ENCODE measurements at regions not wholly inside any gene's neighbourhood (a gene's known extent, or its start where the extent isn't known, plus 50 kb on each side); places are given as distances from the start of the nearest gene placed in this dataset.

GRCh38 chr1:95941121-95941798 is 707.2 kb downstream of the RWDD3 start:
- CTCF ChIA-PET = no interaction called here
- dilution Hi-C loops (cut with MboI; ENCODE audit: extremely low pct_ligation_motif_present, low sequenced_read_pairs) = no loop called here
- no peaks in the 10 kb centered on the region for H4K20me1 ChIP-seq (replicated peaks; ENCODE audit: control insufficient read depth, extremely low read depth, insufficient read depth, low read length)

GRCh38 chr1:95948023-95948422 is 714.0 kb downstream of the RWDD3 start:
- DNase-seq (ENCODE audit: low read depth, low spot score) = peak; percentile 36
- H3K4me2 ChIP-seq (ENCODE audit: insufficient read depth, low read length) = no peak overlapping the region
- H3K9ac ChIP-seq (replicated peaks; ENCODE audit: extremely low read depth, insufficient read depth, low read length) = no peak overlapping the region
- FAIRE-seq = no peak
- no peaks in the 10 kb centered on the region for H3K27me3 ChIP-seq (ENCODE audit: control insufficient read depth in 2 of 2, insufficient read depth in 2 of 2, low read length in 2 of 2)
- dilution Hi-C loops (cut with MboI; ENCODE audit: extremely low pct_ligation_motif_present, low sequenced_read_pairs) (no loop called here), intact Hi-C loops (cut with micrococcal nuclease) (loop anchor here (2.0 kb wide), 1 partner anchor 17 kb away; no protein-coding TSS in a partner anchor)
- no peaks in the 10 kb centered on the region for H3K9me3 ChIP-seq (replicated peaks; ENCODE audit: control insufficient read depth, insufficient read depth, low read length)
- H3K4me3 ChIP-seq (replicated peaks in 1 of 3; ENCODE audit: insufficient read depth in 1 of 3, low read depth in 1 of 3, low read length in 3 of 3) = no peak overlapping the region
- ChIA-PET POLR2A (no interaction called here), CTCF (no interaction called here)
- H3K79me2 ChIP-seq (ENCODE audit: control insufficient read depth, insufficient read depth, low read length) = no peaks in the 10 kb centered on the region
- no peak overlapping the region for H3K27ac ChIP-seq (ENCODE audit: insufficient read depth, low read depth, low read length)
- H3K9me1 ChIP-seq (replicated peaks; ENCODE audit: control insufficient read depth, extremely low read depth, insufficient read depth, low read length) = no peaks in the 10 kb centered on the region
- H3K4me1 ChIP-seq (ENCODE audit: control insufficient read depth, extremely low read depth, insufficient read depth, low read length) = peaks cover 2% of the 10 kb centered on the region
- no peaks in the 10 kb centered on the region for H3K36me3 ChIP-seq (ENCODE audit: control insufficient read depth in 2 of 2, extremely low read depth in 1 of 2, insufficient read depth in 2 of 2, low read length in 2 of 2)
- BruUV-seq (replicated peaks) = no TSS peak
- H4K20me1 ChIP-seq (replicated peaks; ENCODE audit: control insufficient read depth, extremely low read depth, insufficient read depth, low read length) = no peaks in the 10 kb centered on the region
- no peak overlapping the region for H2AFZ ChIP-seq (ENCODE audit: low read depth, low read length)
- TF ChIP-seq GATA2 (IDR thresholded peaks at IDR 0.05; ENCODE audit: insufficient read depth, insufficient read length, low read depth, low read length) (peak; percentile 35), CTCF (IDR thresholded peaks at IDR 0.05; ENCODE audit: extremely low read depth in 1 of 2, insufficient read depth in 1 of 2, low read depth in 1 of 2, low read length in 2 of 2) (no peak)

More at GRCh38 chr1:95941121-95941798, 707.2 kb downstream of the RWDD3 start:
- no peaks in the 10 kb centered on the region for H3K9me1 ChIP-seq (replicated peaks; ENCODE audit: control insufficient read depth, extremely low read depth, insufficient read depth, low read length)
- FAIRE-seq (no peak), DNase-seq (ENCODE audit: low read depth, low spot score) (no peak)
- no peaks in the 10 kb centered on the region for H3K79me2 ChIP-seq (ENCODE audit: control insufficient read depth, insufficient read depth, low read length)
- H3K27me3 ChIP-seq (ENCODE audit: control insufficient read depth in 2 of 2, insufficient read depth in 2 of 2, low read length in 2 of 2) = peaks cover 0 to 4% of the 10 kb centered on the region in 2 experiments
- H3K27ac ChIP-seq (ENCODE audit: insufficient read depth, low read depth, low read length) = no peak overlapping the region
- no peaks in the 10 kb centered on the region for H3K9me3 ChIP-seq (replicated peaks; ENCODE audit: control insufficient read depth, insufficient read depth, low read length)
- BruUV-seq (replicated peaks) = no TSS peak
- TF ChIP-seq JUN (IDR thresholded peaks at IDR 0.05; ENCODE audit: borderline replicate concordance, insufficient read depth, insufficient read length, low read depth) = no peak
- TF ChIP-seq POLR2AphosphoS5 (IDR thresholded peaks at IDR 0.05; ENCODE audit: insufficient read depth, low read depth, low read length) = no peak
- TF ChIP-seq FOS (IDR thresholded peaks at IDR 0.05; ENCODE audit: borderline replicate concordance, insufficient read depth, low read length) = no peak
- TF ChIP-seq MYC (IDR thresholded peaks at IDR 0.05; ENCODE audit: low read depth, low read length) = no peak
- no peak for TF ChIP-seq GATA2 (IDR thresholded peaks at IDR 0.05; ENCODE audit: insufficient read depth, insufficient read length, low read depth, low read length)
- no peak for TF ChIP-seq POLR2A (IDR thresholded peaks at IDR 0.05; ENCODE audit: low read depth, low read length)
- no peak for TF ChIP-seq MAX (IDR thresholded peaks at IDR 0.05; ENCODE audit: insufficient read depth, insufficient read length)
- H3K4me2 ChIP-seq (ENCODE audit: insufficient read depth, low read length) = no peak overlapping the region
- H3K4me3 ChIP-seq (replicated peaks in 1 of 3; ENCODE audit: insufficient read depth in 1 of 3, low read depth in 1 of 3, low read length in 3 of 3) = no peak overlapping the region
- POLR2A ChIA-PET = no interaction called here
- no peaks in the 10 kb centered on the region for H3K36me3 ChIP-seq (ENCODE audit: control insufficient read depth in 2 of 2, extremely low read depth in 1 of 2, insufficient read depth in 2 of 2, low read length in 2 of 2)
- intact Hi-C loops (cut with micrococcal nuclease) = no loop called here
- no peak overlapping the region for H2AFZ ChIP-seq (ENCODE audit: low read depth, low read length)
- H3K9ac ChIP-seq (replicated peaks; ENCODE audit: extremely low read depth, insufficient read depth, low read length) = no peak overlapping the region
- H3K4me1 ChIP-seq (ENCODE audit: control insufficient read depth, extremely low read depth, insufficient read depth, low read length) = no peaks in the 10 kb centered on the region

Measured in endothelial cell of umbilical vein (primary cell).